NCI-H2196 treated with DMSO at 0.1 percent for 48 hours (cell line): ENCODE measurements at regions not wholly inside any gene's neighbourhood (a gene's known extent, or its start where the extent isn't known, plus 50 kb on each side); places are given as distances from the start of the nearest gene placed in this dataset.
"Not testable (repeated sequence)": the region's sequence is repeated elsewhere in the genome, so short reads cannot be mapped to it uniquely, and the experiment has no call there.

Experiments
- DNase-seq: peaks from one replicate; lab custom pipeline; 2025; ENCODE audit not compliant: unreplicated experiment; lab: John Stamatoyannopoulos, UW

- DNase-seq = no peak
Observed at GRCh38 chr5:24232929-24233498, 411.8 kb downstream of the CDH10 start.

- no peak for DNase-seq
Observed at GRCh38 chr5:24235946-24236345, 408.8 kb downstream of the CDH10 start.

- no peak for DNase-seq
Observed at GRCh38 chr5:24245821-24246220, 399.0 kb downstream of the CDH10 start.

GRCh38 chr5:24264547-24264946 is 380.2 kb downstream of the CDH10 start:
- DNase-seq = no peak

GRCh38 chr5:24265306-24265705 is 379.5 kb downstream of the CDH10 start:
- no peak for DNase-seq

- no peak for DNase-seq
Observed at GRCh38 chr5:24268482-24269056, 376.2 kb downstream of the CDH10 start.

- DNase-seq = not testable (repeated sequence)
Observed at GRCh38 chr5:24271702-24272118, 373.1 kb downstream of the CDH10 start.

GRCh38 chr5:24272741-24273140 is 372.0 kb downstream of the CDH10 start:
- DNase-seq = no peak

- DNase-seq = no peak
Observed at GRCh38 chr5:24280215-24280614, 364.6 kb downstream of the CDH10 start.

- no peak for DNase-seq
Observed at GRCh38 chr5:24281818-24282217, 363.0 kb downstream of the CDH10 start.

- DNase-seq = no peak
Observed at GRCh38 chr5:24289582-24290335, 355.0 kb downstream of the CDH10 start.

GRCh38 chr5:24290536-24290935 is 354.2 kb downstream of the CDH10 start:
- DNase-seq = no peak

- DNase-seq = no peak
Observed at GRCh38 chr5:24291916-24292315, 352.9 kb downstream of the CDH10 start.

GRCh38 chr5:24294333-24294732 is 350.4 kb downstream of the CDH10 start:
- DNase-seq = no peak

- DNase-seq = no peak
Observed at GRCh38 chr5:24314106-24314505, 330.7 kb downstream of the CDH10 start.

GRCh38 chr5:24320643-24321042 is 324.1 kb downstream of the CDH10 start:
- DNase-seq = no peak

GRCh38 chr5:24325306-24325832 is 319.4 kb downstream of the CDH10 start:
- no peak for DNase-seq

- DNase-seq = no peak
Observed at GRCh38 chr5:24331531-24331930, 313.2 kb downstream of the CDH10 start.

GRCh38 chr5:24347158-24347557 is 297.6 kb downstream of the CDH10 start:
- DNase-seq = no peak

- DNase-seq = no peak
Observed at GRCh38 chr5:24351285-24351684, 293.5 kb downstream of the CDH10 start.

GRCh38 chr5:24353016-24353415 is 291.8 kb downstream of the CDH10 start:
- DNase-seq = no peak

GRCh38 chr5:24353611-24354010 is 291.2 kb downstream of the CDH10 start:
- no peak for DNase-seq
